Renal cortical epithelial cell (primary cell): ENCODE measurements at regions not wholly inside any gene's neighbourhood (a gene's known extent, or its start where the extent isn't known, plus 50 kb on each side); places are given as distances from the start of the nearest gene placed in this dataset.
"Not testable (repeated sequence)": the region's sequence is repeated elsewhere in the genome, so short reads cannot be mapped to it uniquely, and the experiment has no call there.

Source experiments
- DNase-seq: peaks from one replicate; pipeline ENCODE4 v3.0.0-alpha.2; 2011; ENCODE audit warnings: low read depth

- no peak for DNase-seq
Measured at GRCh38 chr17:77288115-77288619, 147.4 kb downstream of the SEC14L1 start.

GRCh38 chr17:77290759-77291558 is 150.2 kb downstream of the SEC14L1 start:
- not testable (repeated sequence) for DNase-seq

GRCh38 chr17:77291591-77292386 is 151.0 kb downstream of the SEC14L1 start:
- DNase-seq = no peak

GRCh38 chr17:77294761-77295160 is 154.0 kb downstream of the SEC14L1 start:
- no peak for DNase-seq

GRCh38 chr17:77295241-77295853 is 154.6 kb downstream of the SEC14L1 start:
- DNase-seq = no peak

- no peak for DNase-seq
Measured at GRCh38 chr17:77296769-77297409, 156.1 kb downstream of the SEC14L1 start.

GRCh38 chr17:77297693-77298666 is 157.2 kb downstream of the SEC14L1 start:
- no peak for DNase-seq

- DNase-seq = no peak
Measured at GRCh38 chr17:77298811-77299210, 158.0 kb downstream of the SEC14L1 start.

- no peak for DNase-seq
Measured at GRCh38 chr17:77299256-77300015, 158.7 kb downstream of the SEC14L1 start.

GRCh38 chr17:77300016-77300686 is 159.4 kb downstream of the SEC14L1 start:
- DNase-seq = no peak

GRCh38 chr17:77301694-77302266 is 161.0 kb downstream of the SEC14L1 start:
- no peak for DNase-seq

- no peak for DNase-seq
Measured at GRCh38 chr17:77302682-77303081, 161.9 kb downstream of the SEC14L1 start.

GRCh38 chr17:77303620-77304019 is 162.9 kb downstream of the SEC14L1 start:
- no peak for DNase-seq

GRCh38 chr17:77304051-77304745 is 163.4 kb downstream of the SEC14L1 start:
- no peak for DNase-seq

- DNase-seq = no peak
Measured at GRCh38 chr17:77304746-77305473, 164.1 kb downstream of the SEC14L1 start.

- DNase-seq = no peak
Measured at GRCh38 chr17:77306048-77306789, 165.4 kb downstream of the SEC14L1 start.
